GM21786 (cell line): ENCODE measurements at regions not wholly inside any gene's neighbourhood (a gene's known extent, or its start where the extent isn't known, plus 50 kb on each side); places are given as distances from the start of the nearest gene placed in this dataset.

Source experiments
- ATAC-seq: cut with Tn5 transposase; IDR thresholded peaks from one replicate; pipeline ENCODE4 v1.9.1; 2021; ENCODE audit not compliant: unreplicated experiment

- ATAC-seq: no peak
Observed at GRCh38 chr7:18151422-18151821, 123.8 kb upstream of the PRPS1L1 start.

- no peak for ATAC-seq
Observed at GRCh38 chr7:18153183-18153748, 125.6 kb upstream of the PRPS1L1 start.

GRCh38 chr7:18154726-18155125 is 127.1 kb upstream of the PRPS1L1 start:
- ATAC-seq: no peak

GRCh38 chr7:18157233-18157632 is 129.6 kb upstream of the PRPS1L1 start:
- no peak for ATAC-seq

- ATAC-seq: no peak
Observed at GRCh38 chr7:18162657-18163056, 135.0 kb upstream of the PRPS1L1 start.

GRCh38 chr7:18163091-18163490 is 135.4 kb upstream of the PRPS1L1 start:
- no peak for ATAC-seq

- no peak for ATAC-seq
Observed at GRCh38 chr7:18165166-18165565, 137.5 kb upstream of the PRPS1L1 start.

GRCh38 chr7:18166002-18166401 is 138.4 kb upstream of the PRPS1L1 start:
- no peak for ATAC-seq

GRCh38 chr7:18167815-18168214 is 140.2 kb upstream of the PRPS1L1 start:
- no peak for ATAC-seq

GRCh38 chr7:18174996-18175395 is 147.3 kb upstream of the PRPS1L1 start:
- ATAC-seq: no peak

- ATAC-seq: no peak
Observed at GRCh38 chr7:18175801-18176450, 148.3 kb upstream of the PRPS1L1 start.

- ATAC-seq: no peak
Observed at GRCh38 chr7:18177129-18177814, 149.6 kb upstream of the PRPS1L1 start.

- ATAC-seq: peak; percentile 90
Observed at GRCh38 chr7:18177815-18178660, 150.4 kb upstream of the PRPS1L1 start.

- ATAC-seq: no peak
Observed at GRCh38 chr7:18179093-18179492, 151.4 kb upstream of the PRPS1L1 start.

GRCh38 chr7:18180685-18181084 is 153.0 kb upstream of the PRPS1L1 start:
- no peak for ATAC-seq

GRCh38 chr7:18189500-18190126 is 162.0 kb upstream of the PRPS1L1 start:
- no peak for ATAC-seq

- ATAC-seq: no peak
Observed at GRCh38 chr7:18191341-18191740, 163.7 kb upstream of the PRPS1L1 start.

- ATAC-seq: no peak
Observed at GRCh38 chr7:18191862-18192625, 164.4 kb upstream of the PRPS1L1 start.

- no peak for ATAC-seq
Observed at GRCh38 chr7:18194616-18195015, 167.0 kb upstream of the PRPS1L1 start.

- ATAC-seq: no peak
Observed at GRCh38 chr7:18196638-18197037, 169.0 kb upstream of the PRPS1L1 start.
